Common myeloid progenitor, CD34-positive (primary cell): ENCODE measurements at regions not wholly inside any gene's neighbourhood (a gene's known extent, or its start where the extent isn't known, plus 50 kb on each side); places are given as distances from the start of the nearest gene placed in this dataset.

Source experiments
- CTCF ChIA-PET: fragments of 350-600 bp; sonication (Branson Sonifier 250); formaldehyde crosslinking; loops from one replicate; lab custom pipeline; 2021; ENCODE audit warnings: antibody characterized with exemption; lab: Charles Lee
- POLR2A ChIA-PET: fragments of 350-600 bp; sonication (Branson Sonifier 250); formaldehyde crosslinking; loops from one replicate; lab custom pipeline; 2021; ENCODE audit warnings: antibody characterized with exemption; lab: Charles Lee
- DNase-seq, 3 donors: peaks; one replicate each; pipeline versions ENCODE4 v3.0.0 to v3.0.0-alpha.2; 2013
- H3K27ac ChIP-seq, 2 experiments: 1 replicate in 1 of 2; 2 replicates in 1 of 2; pipeline ENCODE4 v1.7.0; 2013; ENCODE audit warnings: inconsistent platforms in 2 of 2, low read length in 2 of 2, mild to moderate bottlenecking in 2 of 2, low read depth in 1 of 2, moderate library complexity in 1 of 2; ENCODE audit not compliant: severe bottlenecking in 2 of 2, insufficient read depth in 1 of 2, poor library complexity in 1 of 2
- H3K27me3 ChIP-seq, 5 experiments: replicated peaks in 2 of 5; 1 replicate in 3 of 5; 2 replicates in 2 of 5; pipeline versions ENCODE4 v1.6.1 to v1.7.0; 2013; ENCODE audit warnings: low read length in 4 of 5, mild to moderate bottlenecking in 2 of 5, moderate library complexity in 2 of 5, inconsistent platforms in 1 of 5; ENCODE audit not compliant: insufficient read depth in 5 of 5, control insufficient read depth in 4 of 5
- H3K36me3 ChIP-seq, 4 experiments: 1 replicate in 2 of 4; 2 replicates in 2 of 4; pipeline versions ENCODE4 v1.6.1 to v1.7.0; 2013; ENCODE audit warnings: low read length in 3 of 4, control low read depth in 1 of 4, mild to moderate bottlenecking in 1 of 4; ENCODE audit not compliant: control insufficient read depth in 4 of 4, insufficient read depth in 4 of 4
- H3K4me1 ChIP-seq, 4 experiments: 1 replicate in 3 of 4; 2 replicates in 1 of 4; pipeline versions ENCODE4 v1.6.1 to v1.7.1; 2013; ENCODE audit warnings: low read length in 3 of 4, mild to moderate bottlenecking in 3 of 4, control low read depth in 1 of 4, inconsistent platforms in 1 of 4, moderate library complexity in 1 of 4; ENCODE audit not compliant: control insufficient read depth in 4 of 4, insufficient read depth in 4 of 4; ENCODE audit errors: control extremely low read depth in 1 of 4
- H3K4me3 ChIP-seq, 7 experiments: 1 replicate in 4 of 7; 2 replicates in 3 of 7; pipeline versions ENCODE4 v1.5.1 to v1.7.0; 2013; ENCODE audit warnings: mild to moderate bottlenecking in 7 of 7, low read length in 6 of 7, moderate library complexity in 6 of 7, inconsistent platforms in 2 of 7, low read depth in 2 of 7, control low read depth in 1 of 7; ENCODE audit not compliant: insufficient read depth in 4 of 7, control insufficient read depth in 1 of 7; ENCODE audit errors: extremely low read depth in 1 of 7
- H3K9me3 ChIP-seq, 5 experiments: 1 replicate in 4 of 5; 2 replicates in 1 of 5; pipeline versions ENCODE4 v1.6.1 to v1.7.1; 2013; ENCODE audit warnings: low read length in 4 of 5, mild to moderate bottlenecking in 2 of 5, inconsistent platforms in 1 of 5, low read depth in 1 of 5, moderate library complexity in 1 of 5; ENCODE audit not compliant: control insufficient read depth in 4 of 5, insufficient read depth in 2 of 5; ENCODE audit errors: control extremely low read depth in 1 of 5
- WGBS: methylation state at CpG from one replicate; pipeline ENCODE4 v1.1.5; 2013; ENCODE audit not compliant: insufficient coverage; 5-methylcytosine and 5-hydroxymethylcytosine counted together

GRCh38 chr1:82388679-82389078, 587.9 kb downstream of the ADGRL2 start:
- ChIA-PET POLR2A (no interaction called here), CTCF (no interaction called here)
- no peaks in the 10 kb centered on the region for H3K9me3 ChIP-seq
- H3K4me3 ChIP-seq: no peak overlapping the region
- no peak for DNase-seq
- no peak overlapping the region for H3K27ac ChIP-seq
- WGBS: 100% methylated on average over 1 of the region's 1 CpG
- H3K27me3 ChIP-seq: no peaks in the 10 kb centered on the region
- H3K36me3 ChIP-seq: no peaks in the 10 kb centered on the region
- no peaks in the 10 kb centered on the region for H3K4me1 ChIP-seq

- no peak overlapping the region for H3K27ac ChIP-seq
- WGBS: no CpG with 5 or more reads among the region's 2 CpGs
Observed at GRCh38 chr1:82387012-82387366, 586.3 kb downstream of the ADGRL2 start.

DNA sequence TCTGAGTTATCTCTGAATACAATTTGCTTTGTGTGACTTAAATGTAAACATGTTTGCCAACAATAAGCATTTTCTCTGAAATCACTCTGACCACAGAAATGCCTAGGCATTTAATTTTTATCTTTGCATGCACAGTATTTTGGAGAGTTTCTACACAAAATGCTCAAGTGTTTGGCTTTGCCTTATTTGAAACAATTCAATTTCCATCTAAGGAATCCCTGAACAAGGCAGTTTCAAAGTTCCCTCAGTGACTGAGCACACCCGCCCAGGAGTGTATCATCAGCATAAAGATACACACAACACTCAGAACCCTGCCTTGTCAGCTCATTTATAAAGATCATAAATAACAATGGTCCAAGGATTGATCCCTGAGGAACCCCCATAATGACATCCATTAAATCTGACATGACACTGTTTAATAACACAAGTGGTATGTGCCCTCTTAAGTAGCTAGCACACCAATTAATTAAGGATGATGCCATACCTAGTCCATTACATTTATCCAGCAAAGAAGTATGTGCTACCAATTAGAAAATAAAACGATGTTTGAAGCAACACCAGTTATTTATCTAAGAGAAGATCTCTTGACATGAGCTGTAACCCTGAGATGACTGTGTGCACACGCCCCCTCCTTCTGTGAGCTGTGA, 585.8 kb downstream of the ADGRL2 start:
- WGBS: 92% methylated on average over 2 of the region's 3 CpGs
- no peak for DNase-seq
- Histone ChIP-seq H3K4me1 (no peaks in the 10 kb centered on the region), H3K27me3 (no peaks in the 10 kb centered on the region), H3K9me3 (no peaks in the 10 kb centered on the region), H3K27ac (no peak overlapping the region), H3K4me3 (no peak overlapping the region), H3K36me3 (no peaks in the 10 kb centered on the region)
- ChIA-PET POLR2A (no interaction called here), CTCF (interaction anchor here (0.8 to 1.0 kb wide), 2 partner anchors 10 to 12 kb away, joined by 3 to 4 read pairs; no protein-coding TSS in a partner anchor)

More at GRCh38 chr1:82387012-82387366, 586.3 kb downstream of the ADGRL2 start:
- Histone ChIP-seq H3K9me3 (no peaks in the 10 kb centered on the region), H3K36me3 (no peaks in the 10 kb centered on the region), H3K4me3 (no peak overlapping the region), H3K4me1 (no peaks in the 10 kb centered on the region), H3K27me3 (no peaks in the 10 kb centered on the region)
- no peak for DNase-seq
- POLR2A ChIA-PET: no interaction called here
- CTCF ChIA-PET: interaction anchor here (0.8 kb wide), 1 partner anchor 12 kb away, joined by 3 read pairs; no protein-coding TSS in a partner anchor

DNA sequence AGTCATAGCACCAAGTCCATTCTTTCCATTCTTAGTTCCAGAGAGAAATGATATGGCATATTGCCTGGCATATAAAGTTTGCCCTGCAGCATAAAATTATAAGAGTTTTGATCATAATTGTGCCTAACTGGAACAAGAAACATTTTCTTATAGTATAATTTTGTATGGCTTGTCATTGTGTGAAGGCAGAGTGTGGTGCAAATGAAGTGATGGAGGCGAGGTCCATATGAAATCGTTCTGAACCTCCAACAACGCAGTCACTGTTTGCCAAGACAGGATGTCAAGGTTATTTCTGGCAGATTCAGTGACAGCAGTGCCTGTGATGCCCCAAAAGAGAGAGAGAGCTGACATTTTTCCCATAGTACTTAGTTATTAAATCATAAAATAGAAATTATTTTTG, 584.0 kb downstream of the ADGRL2 start:
- no peak overlapping the region for H3K27ac ChIP-seq
- no peak overlapping the region for H3K4me3 ChIP-seq
- no peak for DNase-seq
- WGBS: 88% methylated on average over 2 of the region's 3 CpGs
- CTCF ChIA-PET: no interaction called here
- POLR2A ChIA-PET: no interaction called here
- H3K9me3 ChIP-seq: no peaks in the 10 kb centered on the region
- no peaks in the 10 kb centered on the region for H3K36me3 ChIP-seq
- no peaks in the 10 kb centered on the region for H3K4me1 ChIP-seq
- no peaks in the 10 kb centered on the region for H3K27me3 ChIP-seq

GRCh38 chr1:82377201-82377884, 576.6 kb downstream of the ADGRL2 start:
- 94% methylated on average over 3 of the region's 5 CpGs for WGBS
- Histone ChIP-seq H3K36me3 (no peaks in the 10 kb centered on the region), H3K4me3 (no peak overlapping the region), H3K4me1 (no peaks in the 10 kb centered on the region), H3K9me3 (no peaks in the 10 kb centered on the region), H3K27ac (no peak overlapping the region), H3K27me3 (no peaks in the 10 kb centered on the region)
- DNase-seq: peak in 2 of 3 donors; percentile 2 to 10
- ChIA-PET POLR2A (no interaction called here), CTCF (no interaction called here)

DNA sequence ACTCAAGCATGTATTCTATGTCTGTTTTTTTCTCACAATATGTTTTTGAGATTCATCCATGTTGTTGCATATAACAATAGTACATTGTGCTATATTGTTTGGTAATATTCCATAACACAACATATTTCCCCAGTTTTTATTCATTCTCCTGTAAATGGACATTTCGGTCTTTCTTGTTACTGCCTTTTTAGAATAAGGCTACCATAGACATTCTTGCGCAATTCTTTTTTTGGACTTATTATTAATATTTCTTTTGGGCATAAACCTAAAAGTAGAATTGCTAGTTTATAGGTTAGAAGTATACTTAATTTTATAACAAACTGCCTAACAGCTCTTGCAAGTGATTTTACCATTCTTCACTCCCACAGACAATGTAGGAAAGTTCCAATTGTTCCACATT, 573.0 kb downstream of the ADGRL2 start:
- ChIA-PET POLR2A (no interaction called here), CTCF (no interaction called here)
- no peak for DNase-seq
- Histone ChIP-seq H3K36me3 (no peaks in the 10 kb centered on the region), H3K4me3 (no peak overlapping the region), H3K9me3 (no peaks in the 10 kb centered on the region), H3K27me3 (no peaks in the 10 kb centered on the region), H3K4me1 (no peaks in the 10 kb centered on the region), H3K27ac (no peak overlapping the region)
- no CpG with 5 or more reads among the region's 2 CpGs for WGBS

DNA sequence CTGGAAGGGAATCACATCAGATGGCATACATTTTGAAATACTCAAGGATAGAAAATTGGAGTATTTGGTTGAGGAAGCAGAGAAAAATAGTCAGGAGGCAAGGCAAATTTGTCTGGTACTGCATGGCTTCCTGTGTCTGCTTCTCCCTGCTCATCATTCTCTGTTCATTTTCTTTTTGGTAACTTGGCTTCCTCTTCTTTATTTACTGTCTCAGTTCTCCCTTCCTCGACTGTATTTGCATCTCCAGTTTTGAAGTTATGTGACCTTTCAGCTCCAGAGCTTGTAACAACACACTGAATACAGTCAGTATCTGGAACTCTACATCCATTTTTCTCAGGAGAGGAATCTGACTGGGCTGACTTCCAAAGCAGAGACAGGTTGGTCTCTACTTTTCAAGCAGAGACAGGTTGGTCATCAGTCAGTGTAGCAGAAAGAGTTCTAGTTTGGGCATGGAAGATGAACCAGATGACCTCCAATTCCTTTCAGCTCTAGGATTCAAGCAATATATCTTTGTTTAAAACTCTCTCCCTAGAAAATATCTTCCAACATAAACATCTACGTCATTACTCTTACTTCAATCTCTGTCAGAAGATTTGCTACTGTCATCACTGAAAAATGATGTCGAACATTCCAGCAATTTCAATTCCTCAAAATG, 571.2 kb downstream of the ADGRL2 start:
- POLR2A ChIA-PET: no interaction called here
- no peak for DNase-seq
- H3K4me1 ChIP-seq: no peaks in the 10 kb centered on the region
- H3K36me3 ChIP-seq: no peaks in the 10 kb centered on the region
- H3K4me3 ChIP-seq: no peak overlapping the region
- no peak overlapping the region for H3K27ac ChIP-seq
- WGBS: 60% methylated on average over 1 of the region's 3 CpGs
- no peaks in the 10 kb centered on the region for H3K9me3 ChIP-seq
- CTCF ChIA-PET: no interaction called here
- H3K27me3 ChIP-seq: no peaks in the 10 kb centered on the region
